ENCODE measurements at regions not wholly inside any gene's neighbourhood (a gene's known extent, or its start where the extent isn't known, plus 50 kb on each side); places are given as distances from the start of the nearest gene placed in this dataset.

DNA sequence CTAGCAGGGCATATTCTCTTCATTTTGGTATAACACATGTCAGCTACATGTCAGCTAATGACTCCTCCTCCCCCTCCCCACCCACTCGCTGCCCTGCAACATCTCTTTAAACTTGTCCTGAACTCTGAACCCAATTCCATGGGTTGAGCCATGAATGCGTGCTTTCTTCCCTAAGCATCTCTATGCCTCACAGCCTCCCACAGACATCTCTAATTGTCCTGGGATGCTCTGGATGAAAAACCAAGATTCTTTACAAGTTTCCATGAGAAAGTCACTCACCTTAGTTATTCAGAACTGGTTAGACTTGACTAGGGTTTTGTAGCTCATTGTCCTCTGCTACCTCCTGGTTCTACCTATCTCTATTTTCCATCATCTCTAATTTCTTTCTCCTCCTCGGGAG lies 629.1 kb downstream of the TBL1XR1 start:
- ChIA-PET CTCF (interaction anchor here (0.6 kb wide), 1 partner anchor 1021 kb away, joined by 4 read pairs; no protein-coding TSS in a partner anchor), POLR2A (no interaction called here)
- Mint-ChIP-seq H3K9me3 (ENCODE audit: low read depth) (peaks cover 18% of the 10 kb centered on the region), H3K27ac (no peak overlapping the region), H3K4me3 (no peak overlapping the region), H3K36me3 (ENCODE audit: low read depth) (no peaks in the 10 kb centered on the region), H3K27me3 (no peaks in the 10 kb centered on the region), H3K4me1 (no peaks in the 10 kb centered on the region)
- intact Hi-C loops (cut with DNase I, micrococcal nuclease), result no loop called here
- no peak for ATAC-seq
- DNase-seq, result no peak

DNA sequence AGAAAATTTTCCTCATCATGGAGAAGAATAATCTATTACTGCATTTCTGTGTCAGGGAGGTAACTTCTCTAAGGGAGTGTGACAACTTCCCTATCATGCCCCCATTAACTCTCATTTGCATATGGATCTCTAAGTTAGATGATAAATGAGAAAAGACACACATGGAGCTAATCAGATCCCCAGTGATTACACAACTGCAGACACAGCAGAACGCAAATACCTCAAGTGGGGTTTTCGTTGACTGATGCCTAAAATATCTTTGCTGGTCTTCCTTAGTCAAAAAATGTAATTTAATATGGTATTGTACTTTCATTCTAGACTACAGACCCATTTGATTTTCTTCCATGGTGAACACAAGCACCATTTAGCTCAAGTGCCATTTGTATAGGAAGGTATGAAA lies 630.5 kb downstream of the TBL1XR1 start:
- intact Hi-C loops (cut with DNase I, micrococcal nuclease), result no loop called here
- ChIA-PET CTCF (no interaction called here), POLR2A (no interaction called here)
- Mint-ChIP-seq H3K27me3 (no peaks in the 10 kb centered on the region), H3K27ac (no peak overlapping the region), H3K36me3 (ENCODE audit: low read depth) (no peaks in the 10 kb centered on the region), H3K9me3 (ENCODE audit: low read depth) (peaks cover 17% of the 10 kb centered on the region), H3K4me1 (no peaks in the 10 kb centered on the region), H3K4me3 (no peak overlapping the region)
- DNase-seq, result no peak
- ATAC-seq, result no peak

DNA sequence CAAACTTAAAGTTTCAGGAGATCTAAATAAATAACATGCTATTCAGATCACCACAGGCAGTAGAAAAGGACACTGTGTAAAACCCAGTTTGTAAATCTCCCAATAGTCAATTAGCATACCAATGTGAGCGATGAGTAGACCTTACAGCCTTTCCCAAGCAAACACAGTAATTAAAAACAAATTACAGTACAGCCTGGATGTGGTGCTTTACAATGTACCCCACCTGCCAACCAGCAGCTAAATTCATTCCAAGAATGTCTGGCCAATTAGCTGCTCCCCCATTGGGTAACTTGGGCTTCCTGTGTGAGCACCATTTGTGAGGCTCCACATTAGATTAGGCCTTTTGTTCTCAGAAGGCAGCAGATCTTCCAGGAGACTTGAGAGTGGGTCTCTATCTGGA lies 635.0 kb downstream of the TBL1XR1 start:
- peaks cover 16% of the 10 kb centered on the region for H3K9me3 Mint-ChIP-seq (ENCODE audit: low read depth)

DNA sequence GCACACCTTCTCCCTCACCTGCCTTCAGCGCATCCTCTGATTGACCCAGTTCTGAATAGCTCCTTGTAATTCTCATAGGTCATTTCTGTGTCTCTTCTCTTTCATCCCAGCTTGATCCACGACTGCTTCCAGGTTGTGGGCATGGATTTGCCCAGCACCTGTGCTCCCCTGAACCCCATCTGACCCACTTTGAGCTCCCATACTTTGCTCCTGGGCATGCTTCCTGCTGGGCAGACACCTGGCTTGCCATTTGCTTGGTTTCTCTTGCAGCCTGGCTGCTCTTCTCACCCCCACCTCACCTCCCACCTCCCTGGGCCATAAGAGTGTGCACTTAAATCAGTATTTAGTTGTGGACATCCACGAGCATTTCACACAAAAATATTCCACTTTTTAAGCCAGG lies 635.5 kb downstream of the TBL1XR1 start:
- intact Hi-C loops (cut with DNase I, micrococcal nuclease), result loop anchor here in 1 of 2 experiments (5.0 kb wide), 1 partner anchor 1260 kb away; no protein-coding TSS in a partner anchor
- ChIA-PET POLR2A (no interaction called here), CTCF (no interaction called here)
- ATAC-seq, result no peak
- H3K27me3 Mint-ChIP-seq, result no peaks in the 10 kb centered on the region
- peaks cover 16% of the 10 kb centered on the region for H3K9me3 Mint-ChIP-seq (ENCODE audit: low read depth)
- H3K36me3 Mint-ChIP-seq (ENCODE audit: low read depth), result no peaks in the 10 kb centered on the region
- no peaks in the 10 kb centered on the region for H3K4me1 Mint-ChIP-seq
- DNase-seq, result no peak
- no peak overlapping the region for H3K4me3 Mint-ChIP-seq
- no peak overlapping the region for H3K27ac Mint-ChIP-seq

More for the DNA sequence above, 635.0 kb downstream of the TBL1XR1 start:
- intact Hi-C loops (cut with DNase I, micrococcal nuclease), result loop anchor here in 1 of 2 experiments (5.0 kb wide), 1 partner anchor 1260 kb away; no protein-coding TSS in a partner anchor
- no peaks in the 10 kb centered on the region for H3K4me1 Mint-ChIP-seq
- CTCF ChIA-PET, result no interaction called here
- H3K36me3 Mint-ChIP-seq (ENCODE audit: low read depth), result no peaks in the 10 kb centered on the region
- POLR2A ChIA-PET, result no interaction called here
- H3K27ac Mint-ChIP-seq, result no peak overlapping the region
- ATAC-seq, result no peak
- DNase-seq, result no peak
- no peaks in the 10 kb centered on the region for H3K27me3 Mint-ChIP-seq
- no peak overlapping the region for H3K4me3 Mint-ChIP-seq

DNA sequence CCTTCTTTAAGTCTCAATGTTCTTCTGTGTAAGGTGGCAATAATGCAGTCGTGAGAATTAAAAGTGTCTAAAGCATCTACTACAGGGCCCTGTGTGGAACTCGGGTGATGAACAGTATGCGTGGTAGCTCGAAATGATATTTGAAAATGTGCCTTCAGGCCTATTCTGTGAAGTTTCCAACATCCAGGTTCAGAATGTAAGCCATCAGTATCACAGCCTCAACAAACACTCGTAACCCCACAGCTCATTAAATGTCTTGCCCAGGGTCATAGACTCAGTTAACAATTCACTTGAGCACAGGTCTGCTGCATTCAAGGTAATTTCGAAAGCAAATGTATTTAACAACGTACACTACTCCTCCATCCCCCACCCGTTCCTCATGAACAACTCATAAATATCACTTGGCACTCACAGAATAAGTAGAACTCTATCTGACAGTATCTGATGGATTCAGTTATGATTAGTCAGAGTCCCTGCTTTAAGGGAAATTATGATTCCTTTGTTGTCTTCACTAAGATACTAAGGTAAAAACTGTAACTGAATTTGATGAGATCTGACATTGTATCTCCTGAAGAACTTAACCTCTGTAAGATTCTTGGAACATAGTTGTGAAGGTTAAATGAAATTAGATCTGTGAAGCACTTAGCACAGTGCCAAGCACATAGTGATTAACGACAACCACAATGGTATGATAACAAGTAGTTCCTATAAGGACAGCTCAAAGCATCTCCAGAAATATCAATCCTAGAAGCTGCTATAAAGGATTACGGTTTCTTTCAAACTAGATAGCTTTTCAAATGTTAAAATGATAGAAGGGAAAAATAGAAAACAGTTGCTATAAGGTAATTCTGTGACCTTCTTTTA lies 642.3 kb downstream of the TBL1XR1 start:
- DNase-seq (no peak), ATAC-seq (no peak)
- Mint-ChIP-seq H3K9me3 (ENCODE audit: low read depth) (no peaks in the 10 kb centered on the region), H3K4me1 (no peaks in the 10 kb centered on the region), H3K27ac (no peak overlapping the region), H3K36me3 (ENCODE audit: low read depth) (no peaks in the 10 kb centered on the region), H3K4me3 (no peak overlapping the region), H3K27me3 (no peaks in the 10 kb centered on the region)
- CTCF ChIA-PET, result interaction anchor here (0.6 kb wide), 1 partner anchor 115 kb away, joined by 3 read pairs; no protein-coding TSS in a partner anchor
- POLR2A ChIA-PET, result no interaction called here
- intact Hi-C loops (cut with DNase I, micrococcal nuclease), result no loop called here

DNA sequence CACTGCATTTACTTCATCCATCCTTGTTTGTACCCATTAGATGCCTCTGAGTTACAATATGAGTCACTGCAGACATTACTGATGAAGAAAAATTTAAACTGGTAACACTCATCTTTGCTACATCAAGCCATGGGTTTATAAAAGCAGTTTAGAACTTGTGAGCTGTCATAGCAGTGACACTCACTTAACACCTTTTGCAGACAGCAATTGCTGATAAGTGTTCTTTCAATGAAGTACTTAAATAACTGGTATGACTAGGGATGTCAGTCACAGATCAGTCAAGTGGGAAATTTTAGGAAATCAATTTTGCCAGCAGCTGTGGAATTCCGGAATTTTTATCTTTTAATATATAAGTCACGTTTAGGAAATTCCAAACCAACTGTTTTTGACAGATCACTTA lies 643.0 kb downstream of the TBL1XR1 start:
- H3K27ac Mint-ChIP-seq, result no peak overlapping the region
- ATAC-seq (no peak), DNase-seq (no peak)
- H3K36me3 Mint-ChIP-seq (ENCODE audit: low read depth), result no peaks in the 10 kb centered on the region
- ChIA-PET CTCF (no interaction called here), POLR2A (no interaction called here)
- H3K4me3 Mint-ChIP-seq, result no peak overlapping the region
- intact Hi-C loops (cut with DNase I, micrococcal nuclease), result no loop called here
- H3K27me3 Mint-ChIP-seq, result no peaks in the 10 kb centered on the region
- H3K9me3 Mint-ChIP-seq (ENCODE audit: low read depth), result no peaks in the 10 kb centered on the region
- H3K4me1 Mint-ChIP-seq, result no peaks in the 10 kb centered on the region

DNA sequence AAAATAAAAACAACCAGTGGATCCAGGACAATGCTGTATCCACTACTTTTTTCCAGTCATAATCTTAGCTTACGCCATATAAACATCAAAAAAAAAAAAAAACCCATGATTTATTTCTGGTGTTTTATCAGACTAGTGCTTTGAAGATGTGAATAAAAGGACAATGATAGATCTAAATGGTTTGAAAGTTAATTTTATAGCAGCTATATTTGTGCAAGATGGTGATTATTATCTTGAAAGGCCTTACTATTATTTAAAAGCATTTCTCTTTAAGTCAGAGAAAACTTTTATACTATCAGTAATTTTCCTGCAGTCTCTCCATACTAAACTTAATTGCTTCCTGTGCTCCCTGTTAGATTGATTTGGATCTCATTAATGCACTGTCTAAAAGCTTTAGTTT lies 670.3 kb downstream of the TBL1XR1 start:
- DNase-seq, result no peak
- no peak overlapping the region for H3K27ac Mint-ChIP-seq
- intact Hi-C loops (cut with DNase I, micrococcal nuclease), result no loop called here
- no peaks in the 10 kb centered on the region for H3K36me3 Mint-ChIP-seq (ENCODE audit: low read depth)
- ChIA-PET CTCF (no interaction called here), POLR2A (no interaction called here)
- no peak for ATAC-seq
- no peaks in the 10 kb centered on the region for H3K27me3 Mint-ChIP-seq
- no peak overlapping the region for H3K4me3 Mint-ChIP-seq
- H3K4me1 Mint-ChIP-seq, result no peaks in the 10 kb centered on the region
- peaks cover 9% of the 10 kb centered on the region for H3K9me3 Mint-ChIP-seq (ENCODE audit: low read depth)

DNA sequence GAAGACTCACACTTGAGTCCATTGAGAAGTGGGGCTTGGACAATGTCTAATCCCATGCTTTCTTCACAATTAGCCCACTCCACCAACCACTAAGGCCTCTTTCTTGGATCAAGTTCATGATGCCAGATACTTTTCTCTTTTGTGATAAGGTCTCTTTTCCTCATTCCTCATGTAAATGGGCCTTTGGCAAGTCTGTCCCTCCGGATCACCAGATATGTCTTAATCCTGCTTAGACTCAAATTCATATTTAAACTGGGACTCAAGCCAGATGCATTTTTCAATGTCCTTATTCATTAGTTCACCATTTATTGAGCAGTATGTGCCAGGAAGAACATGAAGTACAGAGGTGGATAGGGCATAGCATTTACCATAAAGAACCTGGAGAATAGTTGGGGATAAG lies 671.1 kb downstream of the TBL1XR1 start:
- peaks cover 9% of the 10 kb centered on the region for H3K9me3 Mint-ChIP-seq (ENCODE audit: low read depth)
- no peak for ATAC-seq
- no peaks in the 10 kb centered on the region for H3K4me1 Mint-ChIP-seq
- H3K36me3 Mint-ChIP-seq (ENCODE audit: low read depth), result no peaks in the 10 kb centered on the region
- intact Hi-C loops (cut with DNase I, micrococcal nuclease), result no loop called here
- H3K4me3 Mint-ChIP-seq, result no peak overlapping the region
- ChIA-PET POLR2A (no interaction called here), CTCF (no interaction called here)
- H3K27ac Mint-ChIP-seq, result no peak overlapping the region
- no peak for DNase-seq
- H3K27me3 Mint-ChIP-seq, result no peaks in the 10 kb centered on the region

DNA sequence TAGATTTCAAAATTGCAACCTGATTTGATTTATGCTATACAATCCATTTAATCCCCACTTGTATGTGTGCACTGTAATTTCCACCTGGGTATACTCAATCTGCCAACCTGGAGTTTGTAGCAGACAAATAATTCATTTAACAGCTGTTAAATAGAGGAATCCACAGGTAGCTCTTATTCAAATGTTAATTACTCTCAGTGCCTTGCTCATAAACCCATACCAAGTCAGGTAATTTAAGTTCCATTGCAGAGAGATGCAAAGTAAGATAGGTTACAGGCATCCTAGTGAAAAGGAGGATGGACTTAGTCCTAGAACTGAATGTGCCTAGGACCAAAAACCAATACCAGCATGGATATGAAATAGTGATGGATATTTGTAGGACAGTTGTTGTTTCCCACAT lies 674.2 kb downstream of the TBL1XR1 start:
- Mint-ChIP-seq H3K4me3 (no peak overlapping the region), H3K9me3 (ENCODE audit: low read depth) (peaks cover 9% of the 10 kb centered on the region), H3K36me3 (ENCODE audit: low read depth) (no peaks in the 10 kb centered on the region), H3K27ac (no peak overlapping the region), H3K27me3 (no peaks in the 10 kb centered on the region), H3K4me1 (no peaks in the 10 kb centered on the region)
- ChIA-PET POLR2A (no interaction called here), CTCF (interaction anchor here (0.6 kb wide), 1 partner anchor 177 kb away, joined by 4 read pairs; no protein-coding TSS in a partner anchor)
- no peak for DNase-seq
- no peak for ATAC-seq
- intact Hi-C loops (cut with DNase I, micrococcal nuclease), result no loop called here

DNA sequence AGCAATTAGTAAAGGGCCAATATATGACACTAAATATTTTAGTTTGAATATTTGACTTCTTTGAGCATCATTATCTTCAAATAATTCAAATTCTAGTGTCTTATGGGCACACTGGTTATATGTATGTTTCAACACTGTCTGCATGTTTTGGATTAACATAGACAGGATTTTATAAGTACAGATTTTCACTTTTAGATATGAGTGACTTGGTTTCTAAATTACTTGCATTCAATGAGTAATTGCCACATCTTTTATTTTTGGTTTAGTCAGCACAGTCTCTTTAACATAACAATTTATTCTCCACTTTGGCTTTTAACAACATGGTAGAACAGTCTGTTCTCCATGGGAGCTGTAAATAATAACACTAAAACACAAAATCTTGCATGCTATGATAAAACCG lies 674.8 kb downstream of the TBL1XR1 start:
- POLR2A ChIA-PET, result no interaction called here
- DNase-seq (no peak), ATAC-seq (peak; percentile 39)
- Mint-ChIP-seq H3K9me3 (ENCODE audit: low read depth) (peaks cover 7% of the 10 kb centered on the region), H3K4me1 (no peaks in the 10 kb centered on the region), H3K27ac (no peak overlapping the region), H3K36me3 (ENCODE audit: low read depth) (no peaks in the 10 kb centered on the region), H3K27me3 (no peaks in the 10 kb centered on the region), H3K4me3 (no peak overlapping the region)
- CTCF ChIA-PET, result no interaction called here
- intact Hi-C loops (cut with DNase I, micrococcal nuclease), result no loop called here

DNA sequence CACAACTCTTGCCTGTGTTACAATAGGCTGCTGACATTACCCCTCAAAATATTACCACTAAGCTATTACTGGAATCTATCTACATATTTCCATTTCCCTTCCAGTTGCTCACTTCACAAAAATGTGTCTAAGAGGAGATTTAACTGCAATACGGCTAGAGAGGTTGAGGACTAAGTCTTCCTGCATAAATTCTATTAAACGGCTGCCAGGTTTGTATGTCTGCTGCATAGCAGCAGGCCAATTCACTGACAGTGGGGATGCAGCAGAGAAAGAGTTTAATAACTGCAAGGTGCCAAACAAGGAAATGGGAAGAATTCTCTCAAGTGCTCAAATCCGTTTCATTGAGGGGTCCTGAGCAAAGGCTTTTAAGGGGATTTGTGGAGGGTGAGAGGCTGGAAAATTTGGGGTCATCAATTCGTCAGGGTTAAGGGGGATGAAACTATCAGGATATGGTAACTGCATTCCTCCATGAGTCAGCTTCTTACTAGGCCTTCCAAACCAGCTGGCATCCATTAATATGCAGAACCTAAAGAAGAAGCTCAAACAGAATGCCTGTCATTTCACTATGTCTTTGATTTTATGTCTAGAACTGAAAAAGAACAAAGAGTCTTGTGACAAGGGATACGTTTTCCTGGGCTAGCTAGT lies 675.6 kb downstream of the TBL1XR1 start:
- CTCF ChIA-PET, result no interaction called here
- H3K4me1 Mint-ChIP-seq, result no peaks in the 10 kb centered on the region
- H3K27ac Mint-ChIP-seq, result no peak overlapping the region
- DNase-seq (no peak), ATAC-seq (no peak)
- H3K36me3 Mint-ChIP-seq (ENCODE audit: low read depth), result no peaks in the 10 kb centered on the region
- POLR2A ChIA-PET, result no interaction called here
- no peak overlapping the region for H3K4me3 Mint-ChIP-seq
- peaks cover 7% of the 10 kb centered on the region for H3K9me3 Mint-ChIP-seq (ENCODE audit: low read depth)
- no peaks in the 10 kb centered on the region for H3K27me3 Mint-ChIP-seq
- intact Hi-C loops (cut with DNase I, micrococcal nuclease), result no loop called here

DNA sequence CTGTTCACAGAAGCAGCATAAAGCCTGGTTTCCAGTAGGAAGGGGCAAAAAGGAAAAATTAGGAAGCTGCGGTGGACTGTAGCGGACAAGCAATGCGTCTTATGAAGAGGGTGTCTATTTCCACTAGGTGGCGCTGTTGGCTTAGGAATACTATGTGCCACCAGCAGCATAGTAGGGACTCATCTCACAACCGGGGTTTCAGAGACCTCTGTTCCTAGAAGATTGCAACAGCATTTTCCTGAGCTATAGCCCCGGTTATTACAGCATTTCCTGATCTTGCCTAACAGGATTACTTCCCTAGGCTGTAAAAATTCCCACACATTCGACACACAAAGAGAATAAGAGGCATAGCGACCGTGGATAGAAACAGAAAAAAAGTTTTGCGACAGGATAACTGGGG lies 683.0 kb downstream of the TBL1XR1 start:
- ChIA-PET POLR2A (no interaction called here), CTCF (interaction anchor here (1.2 kb wide), 1 partner anchor 424 kb away, joined by 4 read pairs; no protein-coding TSS in a partner anchor)
- Mint-ChIP-seq H3K36me3 (ENCODE audit: low read depth) (no peaks in the 10 kb centered on the region), H3K27ac (no peak overlapping the region), H3K4me3 (no peak overlapping the region), H3K9me3 (ENCODE audit: low read depth) (peaks cover 33% of the 10 kb centered on the region), H3K4me1 (no peaks in the 10 kb centered on the region), H3K27me3 (no peaks in the 10 kb centered on the region)
- intact Hi-C loops (cut with DNase I, micrococcal nuclease), result loop anchor here (1.0 to 5.0 kb wide), 3 partner anchors 298 to 425 kb away; no protein-coding TSS in a partner anchor
- ATAC-seq, result no peak
- DNase-seq, result peak; percentile 44

All from activated CD4-positive, alpha-beta T cell treated with anti-CD3 and anti-CD28 coated beads for 36 hours (primary cell).